Testis (tissue), 2 donors: ENCODE measurements at regions not wholly inside any gene's neighbourhood (a gene's known extent, or its start where the extent isn't known, plus 50 kb on each side); places are given as distances from the start of the nearest gene placed in this dataset.

Source experiments
- DNase-seq: peaks from one replicate; pipeline ENCODE4 v3.0.0-alpha.2; 2019
- H3K27ac ChIP-seq, 2 donors: fragments of 200-600 bp; sonication (generic); one replicate each; pipeline ENCODE4 v1.5.1; 2019
- H3K27me3 ChIP-seq: fragments of 200-600 bp; sonication (generic); one replicate; pipeline ENCODE4 v1.5.1; 2019
- H3K36me3 ChIP-seq: fragments of 200-600 bp; sonication (generic); one replicate; pipeline ENCODE4 v1.5.1; 2017; ENCODE audit warnings: low read depth; ENCODE audit errors: missing control alignments
- H3K4me1 ChIP-seq: fragments of 200-600 bp; sonication (generic); one replicate; pipeline ENCODE4 v1.5.1; 2019
- H3K4me3 ChIP-seq, 2 donors: fragments of 200-600 bp; sonication (generic); one replicate each; pipeline ENCODE4 v1.5.1; 2017 to 2019
- H3K9me3 ChIP-seq: fragments of 200-600 bp; sonication (generic); one replicate; pipeline ENCODE4 v1.5.1; 2017
- CTCF ChIP-seq, 3 experiments: fragments of 450-650 bp in 2 of 3; fragments of 200-600 bp in 1 of 3; sonication (generic) in 1 of 3; IDR thresholded peaks; one replicate each; pipeline ENCODE4 v1.5.1; 2016 to 2019; ENCODE audit warnings: antibody characterized with exemption in 3 of 3, mild to moderate bottlenecking in 2 of 3, moderate library complexity in 1 of 3
- POLR2A ChIP-seq: fragments of 450-650 bp; IDR thresholded peaks from one replicate; pipeline ENCODE4 v1.6.1; 2017; ENCODE audit warnings: antibody characterized with exemption, mild to moderate bottlenecking, moderate library complexity
- WGBS, 2 donors: methylation state at CpG; one replicate each; pipeline ENCODE4 v1.1.5; 2018; 5-methylcytosine and 5-hydroxymethylcytosine counted together
- intact Hi-C: fragments of 100-400 bp; cut with DNase I; formaldehyde crosslinking; loops from one replicate; pipeline ENCODE4 v1.15.1; 2023; ENCODE audit warnings: low total_unique reads

- DNase-seq = no peak
- H3K4me3 ChIP-seq = no peak overlapping the region
- H3K27me3 ChIP-seq = no peaks in the 10 kb centered on the region
- no peaks in the 10 kb centered on the region for H3K9me3 ChIP-seq
- no peaks in the 10 kb centered on the region for H3K36me3 ChIP-seq
- intact Hi-C loops = no loop called here
- no peak overlapping the region for H3K27ac ChIP-seq
- H3K4me1 ChIP-seq = no peaks in the 10 kb centered on the region
- 73 to 84% methylated on average over 6 of the region's 6 CpGs for WGBS, 2 donors
- TF ChIP-seq POLR2A (no peak), CTCF (IDR thresholded peaks at IDR 0.05) (no peak)
Observed at GRCh38 chr13:54133746-54134145, 1105.1 kb downstream of the OLFM4 start.

GRCh38 chr13:54144828-54145227 lies 1116.2 kb downstream of the OLFM4 start:
- TF ChIP-seq POLR2A (no peak), CTCF (IDR thresholded peaks at IDR 0.05) (no peak)
- H3K4me1 ChIP-seq = no peaks in the 10 kb centered on the region
- intact Hi-C loops = no loop called here
- DNase-seq = no peak
- H3K9me3 ChIP-seq = no peaks in the 10 kb centered on the region
- WGBS, 2 donors = 81 to 83% methylated on average over 3 of the region's 3 CpGs
- H3K27me3 ChIP-seq = no peaks in the 10 kb centered on the region
- no peaks in the 10 kb centered on the region for H3K36me3 ChIP-seq
- no peak overlapping the region for H3K27ac ChIP-seq
- H3K4me3 ChIP-seq = no peak overlapping the region

- no peak for DNase-seq
- no peak overlapping the region for H3K27ac ChIP-seq
- H3K4me1 ChIP-seq = no peaks in the 10 kb centered on the region
- no peaks in the 10 kb centered on the region for H3K9me3 ChIP-seq
- intact Hi-C loops = no loop called here
- WGBS, 2 donors = 90 to 94% methylated on average over 3 of the region's 3 CpGs
- no peak overlapping the region for H3K4me3 ChIP-seq
- TF ChIP-seq CTCF (IDR thresholded peaks at IDR 0.05) = no peak
- TF ChIP-seq POLR2A = no peak
- H3K36me3 ChIP-seq = no peaks in the 10 kb centered on the region
- no peaks in the 10 kb centered on the region for H3K27me3 ChIP-seq
Observed at GRCh38 chr13:54150851-54151250, 1122.2 kb downstream of the OLFM4 start.

GRCh38 chr13:54162069-54162468 lies 1133.5 kb downstream of the OLFM4 start:
- intact Hi-C loops = no loop called here
- DNase-seq = no peak
- H3K4me3 ChIP-seq = no peak overlapping the region
- H3K4me1 ChIP-seq = no peaks in the 10 kb centered on the region
- H3K27me3 ChIP-seq = no peaks in the 10 kb centered on the region
- no peak for TF ChIP-seq POLR2A
- no peak for TF ChIP-seq CTCF (IDR thresholded peaks at IDR 0.05)
- WGBS, 2 donors = 77 to 90% methylated on average over 1 of the region's 1 CpG
- no peaks in the 10 kb centered on the region for H3K9me3 ChIP-seq
- no peaks in the 10 kb centered on the region for H3K36me3 ChIP-seq
- no peak overlapping the region for H3K27ac ChIP-seq

- no peak overlapping the region for H3K27ac ChIP-seq
- 76% methylated on average over 7 of the region's 7 CpGs for WGBS, 2 donors
- H3K4me3 ChIP-seq = no peak overlapping the region
- H3K27me3 ChIP-seq = no peaks in the 10 kb centered on the region
- no peaks in the 10 kb centered on the region for H3K4me1 ChIP-seq
- no peaks in the 10 kb centered on the region for H3K9me3 ChIP-seq
- intact Hi-C loops = no loop called here
- DNase-seq = no peak
- TF ChIP-seq POLR2A (no peak), CTCF (IDR thresholded peaks at IDR 0.05) (no peak)
- H3K36me3 ChIP-seq = no peaks in the 10 kb centered on the region
Observed at GRCh38 chr13:54165581-54166215, 1137.1 kb downstream of the OLFM4 start.
